ENCODE measurements at regions not wholly inside any gene's neighbourhood (a gene's known extent, or its start where the extent isn't known, plus 50 kb on each side); places are given as distances from the start of the nearest gene placed in this dataset.

GRCh38 chrX:46366381-46367207 lies 178.6 kb downstream of the ZNF674 start:
- TF ChIP-seq CTCF (IDR thresholded peaks at IDR 0.05): no peak
- no peak for DNase-seq
- Mint-ChIP-seq H3K4me3 (no peak overlapping the region), H3K27me3 (ENCODE audit: low read depth, poor library complexity) (no peaks in the 10 kb centered on the region), H3K36me3 (ENCODE audit: low read depth) (no peaks in the 10 kb centered on the region), H3K4me1 (no peaks in the 10 kb centered on the region), H3K9me3 (peaks cover 32% of the 10 kb centered on the region), H3K27ac (no peak overlapping the region)

DNA sequence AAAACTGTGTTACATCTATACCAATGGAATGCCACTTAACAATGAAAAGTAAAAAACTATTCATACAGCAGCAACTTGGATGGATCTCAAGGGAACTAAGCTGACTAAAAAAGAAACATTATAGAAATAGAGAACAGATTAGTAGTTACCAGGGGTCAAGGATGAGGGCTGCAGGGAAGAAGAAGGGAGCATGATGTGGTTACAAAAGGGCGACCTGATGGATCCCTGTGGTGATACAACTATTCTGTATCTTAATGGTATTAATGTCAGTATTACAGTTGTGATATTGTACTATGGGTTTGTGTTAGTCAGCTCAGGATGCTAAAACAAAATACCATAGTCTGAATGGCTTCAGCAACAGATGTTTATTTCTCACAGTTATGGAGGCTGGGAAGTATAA lies 190.7 kb downstream of the ZNF674 start:
- Mint-ChIP-seq H3K9me3 (peaks cover 56% of the 10 kb centered on the region), H3K36me3 (ENCODE audit: low read depth) (no peaks in the 10 kb centered on the region), H3K27ac (no peak overlapping the region), H3K27me3 (ENCODE audit: low read depth, poor library complexity) (no peaks in the 10 kb centered on the region), H3K4me1 (no peaks in the 10 kb centered on the region), H3K4me3 (no peak overlapping the region)
- TF ChIP-seq CTCF (IDR thresholded peaks at IDR 0.05): no peak
- no peak for DNase-seq

- H3K4me3 Mint-ChIP-seq: no peak overlapping the region
- H3K27me3 Mint-ChIP-seq (ENCODE audit: low read depth, poor library complexity): no peaks in the 10 kb centered on the region
- peaks cover 28% of the 10 kb centered on the region for H3K9me3 Mint-ChIP-seq
- no peak overlapping the region for H3K27ac Mint-ChIP-seq
- TF ChIP-seq CTCF (IDR thresholded peaks at IDR 0.05): no peak
- no peak for DNase-seq
- H3K4me1 Mint-ChIP-seq: no peaks in the 10 kb centered on the region
- H3K36me3 Mint-ChIP-seq (ENCODE audit: low read depth): peaks cover 5% of the 10 kb centered on the region
Observed at GRCh38 chrX:46341767-46342322, 203.4 kb downstream of the ZNF674 start.

DNA sequence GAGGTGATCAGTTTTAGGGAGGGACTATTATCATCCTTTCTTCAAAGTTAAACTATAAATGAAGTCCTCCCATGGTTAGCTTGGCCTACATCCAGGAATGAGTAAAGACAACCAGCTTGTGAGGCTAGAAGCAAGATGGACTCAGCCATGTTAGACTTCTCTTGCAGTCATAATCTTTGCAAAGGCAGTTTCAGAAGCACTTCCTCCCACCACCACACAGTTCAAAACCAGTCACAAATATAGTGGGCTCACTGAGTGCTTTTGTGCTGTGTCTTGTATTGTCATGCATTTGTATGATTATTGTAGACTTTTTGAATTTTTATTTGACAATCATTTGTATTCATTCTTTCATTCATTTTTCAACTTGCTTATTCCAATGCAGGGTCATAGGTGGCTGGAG lies 204.5 kb downstream of the ZNF674 start:
- Mint-ChIP-seq H3K27ac (no peak overlapping the region), H3K4me1 (no peaks in the 10 kb centered on the region), H3K4me3 (no peak overlapping the region), H3K36me3 (ENCODE audit: low read depth) (peaks cover 5% of the 10 kb centered on the region), H3K27me3 (ENCODE audit: low read depth, poor library complexity) (no peaks in the 10 kb centered on the region), H3K9me3 (peaks cover 36% of the 10 kb centered on the region)
- no peak for DNase-seq
- TF ChIP-seq CTCF (IDR thresholded peaks at IDR 0.05): no peak

DNA sequence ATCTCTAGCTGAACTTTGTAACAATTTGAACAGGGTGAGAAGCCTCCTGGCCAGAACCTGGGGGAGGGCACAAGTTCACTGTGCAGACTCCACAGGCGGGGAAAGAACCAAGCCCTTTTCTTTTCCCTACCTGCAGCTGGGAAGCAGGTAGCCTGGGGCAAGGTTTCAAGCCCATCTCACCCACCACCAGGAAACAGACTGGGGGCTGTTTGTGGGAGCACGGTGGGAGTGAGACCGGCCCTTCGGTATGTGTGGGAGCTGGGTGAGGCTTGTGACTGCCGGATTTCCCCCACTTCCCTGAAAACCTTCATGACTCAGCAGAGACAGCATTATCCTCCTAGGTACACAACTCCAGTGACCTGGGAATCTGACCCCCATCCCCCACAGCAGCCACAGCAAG lies 211.7 kb downstream of the ZNF674 start:
- Mint-ChIP-seq H3K27ac (no peak overlapping the region), H3K36me3 (ENCODE audit: low read depth) (peaks cover 5% of the 10 kb centered on the region), H3K9me3 (peaks cover 65% of the 10 kb centered on the region), H3K27me3 (ENCODE audit: low read depth, poor library complexity) (no peaks in the 10 kb centered on the region), H3K4me1 (peaks cover 5% of the 10 kb centered on the region), H3K4me3 (no peak overlapping the region)
- TF ChIP-seq CTCF (IDR thresholded peaks at IDR 0.05): no peak
- no peak for DNase-seq

DNA sequence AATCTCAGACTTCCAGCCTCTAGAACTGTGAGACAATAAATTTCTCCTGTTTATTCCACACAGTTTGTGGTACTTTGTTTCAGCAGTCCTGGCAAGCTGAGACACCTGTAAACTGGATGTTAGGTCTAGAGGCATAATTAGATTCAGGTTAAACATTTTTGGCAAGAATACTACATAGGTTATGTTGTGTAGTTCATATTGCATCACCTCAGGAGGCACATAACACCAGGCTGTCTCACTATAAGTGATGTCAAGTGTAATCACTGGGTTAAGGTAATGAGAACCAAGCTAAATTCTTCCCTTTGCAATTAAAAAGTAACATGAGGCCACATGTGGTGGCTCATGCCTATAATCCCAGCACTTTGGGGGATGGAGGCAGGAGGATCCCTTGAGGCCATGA lies 214.2 kb downstream of the ZNF674 start:
- no peak for DNase-seq
- no peak for TF ChIP-seq CTCF (IDR thresholded peaks at IDR 0.05)
- Mint-ChIP-seq H3K4me1 (peaks cover 23% of the 10 kb centered on the region), H3K9me3 (peaks cover 45% of the 10 kb centered on the region), H3K27me3 (ENCODE audit: low read depth, poor library complexity) (no peaks in the 10 kb centered on the region), H3K4me3 (no peak overlapping the region), H3K27ac (no peak overlapping the region), H3K36me3 (ENCODE audit: low read depth) (no peaks in the 10 kb centered on the region)
